ENCODE measurements at regions not wholly inside any gene's neighbourhood (a gene's known extent, or its start where the extent isn't known, plus 50 kb on each side); places are given as distances from the start of the nearest gene placed in this dataset.

GRCh38 chr12:67472539-67472938 is 176.0 kb upstream of the DYRK2 start:
- TF ChIP-seq POLR2A (IDR thresholded peaks at IDR 0.05) = no peak
- no peak for TF ChIP-seq CTCF (IDR thresholded peaks at IDR 0.05)
- no peak for TF ChIP-seq POLR2AphosphoS5 (IDR thresholded peaks at IDR 0.05)
- in situ Hi-C loops (cut with MboI; ENCODE audit: low pct_ligation_motif_present in 1 of 4, low pct_unique_long_range_greater_than_20kb in 1 of 4, low sequenced_read_pairs in 3 of 4) (no loop called here), intact Hi-C loops (cut with DNase I; ENCODE audit: low total_unique reads) (no loop called here)
- Histone ChIP-seq H3K27ac (peak overlapping the region in 1 of 4 donors; percentile 23), H3K9me3 (no peaks in the 10 kb centered on the region), H3K4me1 (peaks cover 0 to 14% (median 1%) of the 10 kb centered on the region in 4 donors), H3K27me3 (no peaks in the 10 kb centered on the region), H3K36me3 (no peaks in the 10 kb centered on the region), H3K4me3 (no peak overlapping the region)
- no peak for DNase-seq
- 26 to 40% methylated on average over 1 of the region's 1 CpG for WGBS, 2 donors (ENCODE audit: low coverage in 1 of 2)

GRCh38 chr12:67474934-67475620 is 173.5 kb upstream of the DYRK2 start:
- in situ Hi-C loops (cut with MboI; ENCODE audit: low pct_ligation_motif_present in 1 of 4, low pct_unique_long_range_greater_than_20kb in 1 of 4, low sequenced_read_pairs in 3 of 4) (no loop called here), intact Hi-C loops (cut with DNase I; ENCODE audit: low total_unique reads) (no loop called here)
- Histone ChIP-seq H3K9me3 (no peaks in the 10 kb centered on the region), H3K4me3 (no peak overlapping the region), H3K27ac (no peak overlapping the region), H3K4me1 (peaks cover 0 to 8% (median 1%) of the 10 kb centered on the region in 4 donors), H3K27me3 (no peaks in the 10 kb centered on the region), H3K36me3 (no peaks in the 10 kb centered on the region)
- DNase-seq = no peak
- WGBS, 2 donors (ENCODE audit: low coverage in 1 of 2) = 64 to 75% methylated on average over 3 of the region's 3 CpGs
- TF ChIP-seq POLR2A (IDR thresholded peaks at IDR 0.05) (no peak), EP300 (IDR thresholded peaks at IDR 0.05; ENCODE audit: low read depth) (no peak), POLR2AphosphoS5 (IDR thresholded peaks at IDR 0.05) (no peak), CTCF (IDR thresholded peaks at IDR 0.05) (no peak)

GRCh38 chr12:67475725-67476124 is 172.8 kb upstream of the DYRK2 start:
- no peak for DNase-seq
- Histone ChIP-seq H3K4me3 (no peak overlapping the region), H3K27ac (no peak overlapping the region), H3K27me3 (no peaks in the 10 kb centered on the region), H3K36me3 (no peaks in the 10 kb centered on the region), H3K4me1 (peaks cover 0 to 8% (median 1%) of the 10 kb centered on the region in 4 donors), H3K9me3 (no peaks in the 10 kb centered on the region)
- in situ Hi-C loops (cut with MboI; ENCODE audit: low pct_ligation_motif_present in 1 of 4, low pct_unique_long_range_greater_than_20kb in 1 of 4, low sequenced_read_pairs in 3 of 4) = no loop called here
- intact Hi-C loops (cut with DNase I; ENCODE audit: low total_unique reads) = no loop called here
- 63% methylated on average over 2 of the region's 2 CpGs; no CpG with 5 or more reads in 1 of the 2 donors for WGBS, 2 donors (ENCODE audit: low coverage in 1 of 2)
- no peak for TF ChIP-seq POLR2A (IDR thresholded peaks at IDR 0.05)
- TF ChIP-seq POLR2AphosphoS5 (IDR thresholded peaks at IDR 0.05) = no peak
- TF ChIP-seq CTCF (IDR thresholded peaks at IDR 0.05) = no peak
- TF ChIP-seq EP300 (IDR thresholded peaks at IDR 0.05; ENCODE audit: low read depth) = no peak

GRCh38 chr12:67477681-67478265 is 170.8 kb upstream of the DYRK2 start:
- intact Hi-C loops (cut with DNase I; ENCODE audit: low total_unique reads) = no loop called here
- DNase-seq = no peak
- peaks cover 0 to 4% (median 0%) of the 10 kb centered on the region in 4 donors for H3K4me1 ChIP-seq
- no peak for TF ChIP-seq POLR2AphosphoS5 (IDR thresholded peaks at IDR 0.05)
- no peaks in the 10 kb centered on the region for H3K36me3 ChIP-seq
- no peak overlapping the region for H3K27ac ChIP-seq
- H3K27me3 ChIP-seq = no peaks in the 10 kb centered on the region
- H3K9me3 ChIP-seq = no peaks in the 10 kb centered on the region
- H3K4me3 ChIP-seq = no peak overlapping the region
- 87 to 100% methylated on average over 1 to 8 of the region's 8 CpGs for WGBS, 2 donors (ENCODE audit: low coverage in 1 of 2)
- in situ Hi-C loops (cut with MboI; ENCODE audit: low pct_ligation_motif_present in 1 of 4, low pct_unique_long_range_greater_than_20kb in 1 of 4, low sequenced_read_pairs in 3 of 4) = no loop called here

All from transverse colon (tissue), 4 donors.